HepG2 (cell line): ENCODE measurements at regions not wholly inside any gene's neighbourhood (a gene's known extent, or its start where the extent isn't known, plus 50 kb on each side); places are given as distances from the start of the nearest gene placed in this dataset.

Experiments used
- ARID5B ChIP-seq: IDR thresholded peaks from 2 replicates; pipeline ENCODE4 v1.4.0; 2020; ENCODE audit warnings: mild to moderate bottlenecking, missing genetic modification reagents
- ARNT ChIP-seq: fragments of 450-650 bp; IDR thresholded peaks from 2 replicates; pipeline ENCODE4 v1.6.1; 2017
- ARNT2 ChIP-seq: sonication (generic); formaldehyde crosslinking; IDR thresholded peaks from 2 replicates; pipeline ENCODE4 v1.8.0; 2022; ENCODE audit warnings: mild to moderate bottlenecking, low read depth, missing genetic modification reagents, moderate library complexity
- CBX1 ChIP-seq: IDR thresholded peaks from one replicate; pipeline ENCODE4 v1.6.1; 2016; ENCODE audit warnings: antibody characterized with exemption, low read depth
- CHCHD3 ChIP-seq: sonication (generic); formaldehyde crosslinking; IDR thresholded peaks from 2 replicates; pipeline ENCODE4 v1.8.0; 2022; ENCODE audit warnings: mild to moderate bottlenecking, missing genetic modification reagents, moderate library complexity
- ERF ChIP-seq: IDR thresholded peaks from 2 replicates; pipeline ENCODE4 v1.6.1; 2018; ENCODE audit warnings: missing biosample characterization, missing genetic modification reagents
- FOSL1 ChIP-seq: sonication (generic); formaldehyde crosslinking; IDR thresholded peaks from 2 replicates; pipeline ENCODE4 v1.9.0; 2021; ENCODE audit warnings: missing genetic modification reagents, borderline replicate concordance
- HCFC1 ChIP-seq: fragments of 150-350 bp; IDR thresholded peaks from 2 replicates; pipeline ENCODE4 v1.6.1; 2014; ENCODE audit warnings: low read depth, low read length
- IRF1 ChIP-seq: sonication (generic); formaldehyde crosslinking; IDR thresholded peaks from 2 replicates; pipeline ENCODE4 v1.4.0; 2020; ENCODE audit warnings: low read depth, mild to moderate bottlenecking, missing genetic modification reagents
- MBD4 ChIP-seq: IDR thresholded peaks from 2 replicates; pipeline ENCODE4 v1.6.1; 2012; ENCODE audit warnings: low read length, inconsistent platforms, borderline replicate concordance
- MTERF4 ChIP-seq: sonication (generic); formaldehyde crosslinking; IDR thresholded peaks from 2 replicates; pipeline ENCODE4 v1.8.0; 2023; ENCODE audit warnings: mild to moderate bottlenecking, missing genetic modification reagents
- NCOA2 ChIP-seq: sonication (generic); formaldehyde crosslinking; IDR thresholded peaks from 2 replicates; pipeline ENCODE4 v1.8.0; 2022; ENCODE audit warnings: inconsistent platforms
- NCOR1 ChIP-seq: fragments of 200-600 bp; sonication (generic); IDR thresholded peaks from 2 replicates; pipeline ENCODE4 v1.7.0; 2017; ENCODE audit warnings: antibody characterized with exemption, low read length, borderline replicate concordance
- NFRKB ChIP-seq: fragments of 450-650 bp; IDR thresholded peaks from 2 replicates; pipeline ENCODE4 v1.6.1; 2017
- NONO ChIP-seq, 2 experiments: fragments of 450-650 bp in 1 of 2; sonication (generic) in 1 of 2; formaldehyde crosslinking in 1 of 2; IDR thresholded peaks in 1 of 2; conservative IDR thresholded peaks in 1 of 2; 2 replicates each; pipeline versions ENCODE4 v1.6.1 to v1.8.0; 2017 to 2022; ENCODE audit warnings: mild to moderate bottlenecking in 1 of 2, missing genetic modification reagents in 1 of 2, moderate library complexity in 1 of 2
- PHF21A ChIP-seq: sonication (generic); formaldehyde crosslinking; IDR thresholded peaks from 2 replicates; pipeline ENCODE4 v1.5.0; 2020; ENCODE audit warnings: mild to moderate bottlenecking, missing genetic modification reagents
- PRDM15 ChIP-seq: sonication (generic); formaldehyde crosslinking; IDR thresholded peaks from 2 replicates; pipeline ENCODE4 v1.4.0; 2020; ENCODE audit warnings: missing genetic modification reagents
- SOX5 ChIP-seq: IDR thresholded peaks from 2 replicates; pipeline ENCODE4 v1.6.1; 2016; ENCODE audit warnings: borderline replicate concordance
- ZNF501 ChIP-seq: sonication (generic); formaldehyde crosslinking; IDR thresholded peaks from 2 replicates; pipeline ENCODE4 v1.5.1; 2020; ENCODE audit warnings: mild to moderate bottlenecking, moderate library complexity, missing genetic modification reagents
- ZNF563 ChIP-seq: sonication (generic); formaldehyde crosslinking; IDR thresholded peaks from 2 replicates; pipeline ENCODE4 v1.8.0; 2022; ENCODE audit warnings: mild to moderate bottlenecking, moderate library complexity, missing genetic modification reagents
- ZNF674 ChIP-seq: sonication (generic); formaldehyde crosslinking; IDR thresholded peaks from 2 replicates; pipeline ENCODE4 v1.5.0; 2020; ENCODE audit warnings: low read depth, mild to moderate bottlenecking, missing genetic modification reagents
- ZNF790 ChIP-seq: sonication (generic); formaldehyde crosslinking; IDR thresholded peaks from 2 replicates; pipeline ENCODE4 v1.8.0; 2022; ENCODE audit warnings: missing genetic modification reagents, mild to moderate bottlenecking, borderline replicate concordance
- ZSCAN25 ChIP-seq: sonication (generic); formaldehyde crosslinking; IDR thresholded peaks from 2 replicates; pipeline ENCODE4 v1.8.0; 2022; ENCODE audit warnings: mild to moderate bottlenecking, missing genetic modification reagents

GRCh38 chr6:85396159-85396808, 53.6 kb upstream of the NT5E start (continued):
- TF ChIP-seq ARNT (no peak), CBX1 (no peak), PRDM15 (CRISPR knock-in tag) (no peak), NONO (IDR thresholded peaks at IDR 0.05) (no peak), NONO (CRISPR knock-in tag; conservative IDR thresholded peaks at IDR 0.05) (no peak), ZSCAN25 (CRISPR knock-in tag) (no peak), ARNT2 (no peak), ZNF674 (CRISPR knock-in tag) (no peak), CHCHD3 (CRISPR knock-in tag) (no peak), FOSL1 (CRISPR knock-in tag) (0 out of 2 replicates have a peak, but pooled peaks have one; percentile 24), NCOA2 (CRISPR knock-in tag) (no peak), ZNF563 (CRISPR knock-in tag) (no peak), IRF1 (no peak), NFRKB (no peak), MBD4 (no peak), NCOR1 (no peak), SOX5 (CRISPR knock-in tag) (no peak), ZNF790 (no peak), ZNF501 (CRISPR knock-in tag) (no peak), MTERF4 (CRISPR knock-in tag) (no peak), ARID5B (CRISPR knock-in tag) (peak; percentile 33; the same call in 1 of the 2 replicates), PHF21A (CRISPR knock-in tag) (no peak), ERF (CRISPR knock-in tag) (no peak), HCFC1 (no peak)
